GM12874 (cell line): ENCODE measurements at regions not wholly inside any gene's neighbourhood (a gene's known extent, or its start where the extent isn't known, plus 50 kb on each side); places are given as distances from the start of the nearest gene placed in this dataset.

Experiments used
- TF ChIP-seq, protein P1 (sequence below): IDR thresholded peaks from 2 replicates; pipeline ENCODE4 v1.5.1; 2011; ENCODE audit warnings: low read depth, mild to moderate bottlenecking, control low read depth, low read length, moderate library complexity; ENCODE audit not compliant: insufficient read depth

DNA sequence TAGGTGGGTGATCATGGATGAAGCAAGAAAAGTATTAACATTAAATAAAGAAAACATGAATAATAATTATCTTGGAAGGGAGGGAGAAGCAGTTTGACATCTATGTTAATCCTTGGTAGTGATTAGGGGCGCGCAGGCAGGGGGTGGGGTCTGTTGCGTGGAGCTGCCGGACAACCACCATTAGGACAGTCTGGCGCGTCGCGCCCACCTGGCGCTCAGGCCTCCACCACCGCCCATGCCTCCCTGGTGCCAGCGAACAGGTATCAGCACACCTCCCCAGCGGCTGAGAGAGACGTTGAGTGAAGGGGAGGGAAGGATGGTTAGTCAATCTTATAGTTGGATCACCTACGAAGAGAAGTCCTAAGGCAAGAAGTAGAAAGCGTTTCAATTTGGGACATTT lies 94.2 kb upstream of the CDK1 start:
- TF ChIP-seq, protein P1, sequence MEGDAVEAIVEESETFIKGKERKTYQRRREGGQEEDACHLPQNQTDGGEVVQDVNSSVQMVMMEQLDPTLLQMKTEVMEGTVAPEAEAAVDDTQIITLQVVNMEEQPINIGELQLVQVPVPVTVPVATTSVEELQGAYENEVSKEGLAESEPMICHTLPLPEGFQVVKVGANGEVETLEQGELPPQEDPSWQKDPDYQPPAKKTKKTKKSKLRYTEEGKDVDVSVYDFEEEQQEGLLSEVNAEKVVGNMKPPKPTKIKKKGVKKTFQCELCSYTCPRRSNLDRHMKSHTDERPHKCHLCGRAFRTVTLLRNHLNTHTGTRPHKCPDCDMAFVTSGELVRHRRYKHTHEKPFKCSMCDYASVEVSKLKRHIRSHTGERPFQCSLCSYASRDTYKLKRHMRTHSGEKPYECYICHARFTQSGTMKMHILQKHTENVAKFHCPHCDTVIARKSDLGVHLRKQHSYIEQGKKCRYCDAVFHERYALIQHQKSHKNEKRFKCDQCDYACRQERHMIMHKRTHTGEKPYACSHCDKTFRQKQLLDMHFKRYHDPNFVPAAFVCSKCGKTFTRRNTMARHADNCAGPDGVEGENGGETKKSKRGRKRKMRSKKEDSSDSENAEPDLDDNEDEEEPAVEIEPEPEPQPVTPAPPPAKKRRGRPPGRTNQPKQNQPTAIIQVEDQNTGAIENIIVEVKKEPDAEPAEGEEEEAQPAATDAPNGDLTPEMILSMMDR = no peak

DNA sequence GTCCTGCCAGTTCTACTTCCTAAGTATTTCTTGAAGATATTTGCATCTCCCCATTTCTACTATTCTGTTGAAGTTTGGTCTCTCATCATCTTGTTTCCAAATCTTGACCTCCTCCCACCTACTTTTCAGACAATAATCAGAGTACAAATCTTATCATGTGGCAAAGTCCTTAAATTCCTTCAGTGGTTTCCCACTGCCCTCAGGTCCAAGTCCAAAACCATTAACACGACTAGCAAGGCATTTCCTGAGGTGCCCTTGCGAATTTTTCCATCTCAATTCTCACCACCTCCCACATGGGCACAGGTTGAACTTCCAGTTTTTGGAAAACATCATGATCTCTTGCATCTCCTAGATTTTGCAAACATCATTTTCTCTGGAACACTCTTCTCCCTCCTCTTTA lies 97.2 kb upstream of the CDK1 start:
- TF ChIP-seq, protein P1 = no peak

DNA sequence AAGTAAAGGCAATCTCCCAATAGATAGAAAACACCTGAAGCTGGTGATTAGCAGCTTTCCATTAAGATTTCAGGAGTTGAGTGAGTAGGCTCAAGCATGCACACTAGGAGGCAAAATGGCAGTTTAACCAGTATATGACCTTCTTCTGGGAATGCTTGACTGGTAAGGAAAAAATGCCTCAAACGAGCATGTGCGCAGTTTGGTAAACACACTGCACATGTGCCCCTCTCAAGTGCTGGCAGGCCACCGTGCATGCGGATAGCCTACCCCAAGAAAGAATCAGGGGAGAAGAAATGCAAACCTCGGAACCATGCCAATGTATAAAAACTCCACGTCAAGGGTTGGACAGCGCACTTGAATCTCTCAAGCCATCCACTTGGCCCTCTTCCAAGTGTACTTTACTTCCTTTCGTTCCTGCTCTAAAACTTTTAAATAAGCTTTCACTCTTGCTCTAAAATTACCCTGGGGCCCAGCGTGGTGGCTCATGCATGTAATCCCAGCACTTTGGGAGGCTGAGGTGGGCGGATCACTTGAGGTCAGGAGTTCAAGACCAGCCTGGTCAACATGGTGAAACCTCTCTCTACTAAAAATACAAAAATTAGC lies 98.8 kb upstream of the CDK1 start:
- TF ChIP-seq, protein P1 = no peak

DNA sequence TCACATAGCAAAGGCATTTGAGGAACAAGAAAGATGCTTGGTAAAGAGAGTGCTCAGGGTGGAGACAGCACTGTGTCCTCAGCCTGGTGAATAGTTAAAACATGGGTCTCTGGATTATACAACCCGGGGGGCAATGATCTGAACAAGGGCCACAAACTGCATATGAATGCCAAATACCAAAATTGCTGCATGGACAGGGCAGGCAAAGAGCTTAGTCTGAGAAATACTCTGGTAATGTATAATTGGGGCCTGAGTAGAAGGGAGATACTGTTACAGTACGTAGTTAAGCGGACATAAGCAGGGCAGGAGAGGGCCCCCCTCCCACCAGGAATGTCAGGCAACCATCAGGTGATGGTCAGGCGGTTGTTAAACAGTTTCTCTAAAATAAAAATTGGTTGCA lies 99.3 kb upstream of the CDK1 start:
- TF ChIP-seq, protein P1 = no peak

DNA sequence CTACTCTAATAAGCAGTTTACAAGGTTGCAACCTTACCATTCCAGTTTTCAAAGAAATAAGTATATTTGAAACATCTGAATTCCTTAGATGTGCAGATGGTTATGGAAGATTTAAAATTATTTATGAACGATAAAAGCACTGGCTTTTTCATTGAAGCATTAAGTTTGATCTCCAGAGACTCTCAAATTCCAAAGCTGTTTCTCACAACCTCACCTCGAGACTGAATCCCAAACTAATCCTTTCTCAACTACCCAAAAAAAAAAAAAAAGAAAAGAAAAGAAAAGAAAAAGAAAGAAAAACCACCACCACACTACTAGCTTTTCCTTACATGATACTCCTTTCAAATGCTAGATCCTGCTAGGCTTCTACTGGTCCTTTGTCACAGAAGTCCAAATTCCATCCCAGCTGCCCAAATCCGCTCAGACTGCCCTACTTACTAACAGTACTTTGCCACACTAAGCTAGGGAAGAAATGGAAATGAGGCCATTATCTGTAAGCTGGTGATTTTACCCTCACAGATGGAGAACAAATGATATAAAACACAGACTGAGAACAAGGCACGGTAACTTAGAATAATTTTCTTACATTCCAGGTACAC lies 100.6 kb upstream of the CDK1 start:
- TF ChIP-seq, protein P1 = no peak

DNA sequence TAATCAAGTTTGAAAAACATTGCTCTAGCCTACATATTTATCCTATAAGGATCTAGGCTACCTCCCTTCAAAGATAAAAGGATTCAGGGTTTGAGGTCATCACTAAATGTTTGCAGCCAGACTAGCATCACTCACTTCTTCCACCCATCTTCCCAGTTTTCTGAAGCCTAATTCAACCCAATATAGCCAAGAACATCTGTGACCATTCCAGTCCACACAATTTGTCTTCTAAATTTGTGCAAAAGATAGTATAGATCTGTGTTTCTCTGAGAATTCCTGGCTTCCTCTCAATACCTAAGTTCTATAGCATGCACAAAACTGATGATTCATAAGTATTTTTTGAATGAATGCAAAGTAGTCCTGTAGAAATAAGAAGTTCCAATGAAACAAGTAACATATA lies 103.0 kb upstream of the CDK1 start:
- TF ChIP-seq, protein P1 = no peak

DNA sequence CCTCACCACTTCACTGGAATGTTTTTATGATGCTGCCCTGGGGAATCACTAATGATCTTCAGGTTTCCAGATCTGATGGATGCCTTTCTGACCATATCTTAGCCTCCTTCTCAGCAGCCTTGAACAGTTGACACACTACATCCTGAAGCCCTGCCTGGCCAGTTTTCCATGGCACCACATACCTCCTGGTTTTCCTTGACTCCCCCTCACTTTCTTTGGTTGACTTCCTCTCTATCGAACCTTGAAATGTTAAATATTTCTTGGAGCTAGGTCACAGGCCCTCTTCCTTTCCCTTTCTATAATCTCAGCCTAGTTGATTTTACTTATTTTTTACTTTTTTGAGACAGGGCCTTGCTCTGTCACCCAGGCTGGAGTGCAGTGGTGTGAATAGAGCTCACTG lies 108.8 kb upstream of the CDK1 start:
- TF ChIP-seq, protein P1 = no peak
